HEK293 (cell line): ENCODE measurements at regions not wholly inside any gene's neighbourhood (a gene's known extent, or its start where the extent isn't known, plus 50 kb on each side); places are given as distances from the start of the nearest gene placed in this dataset.

Source experiments
- HOXD13 ChIP-seq: sonication (generic); formaldehyde crosslinking; IDR thresholded peaks from 2 replicates; pipeline ENCODE4 v1.8.0; 2022; ENCODE audit warnings: missing genetic modification reagents, borderline replicate concordance
- ZBTB1 ChIP-seq: fragments of 450-650 bp; formaldehyde crosslinking; IDR thresholded peaks from 2 replicates; pipeline ENCODE4 v1.5.1; 2016; ENCODE audit warnings: missing biosample characterization, missing genetic modification characterization
- ZFP37 ChIP-seq: fragments of 450-650 bp; formaldehyde crosslinking; IDR thresholded peaks from 2 replicates; pipeline ENCODE4 v1.5.1; 2016; ENCODE audit warnings: missing biosample characterization, missing genetic modification characterization
- ZNF157 ChIP-seq: fragments of 450-650 bp; formaldehyde crosslinking; IDR thresholded peaks from 2 replicates; pipeline ENCODE4 v1.5.1; 2016; ENCODE audit warnings: missing biosample characterization, missing genetic modification characterization
- ZNF175 ChIP-seq: fragments of 450-650 bp; formaldehyde crosslinking; IDR thresholded peaks from 2 replicates; pipeline ENCODE4 v1.5.1; 2016; ENCODE audit warnings: missing biosample characterization, missing genetic modification characterization
- ZNF221 ChIP-seq: fragments of 450-650 bp; formaldehyde crosslinking; IDR thresholded peaks from 2 replicates; pipeline ENCODE4 v1.5.1; 2017; ENCODE audit warnings: missing biosample characterization, missing genetic modification characterization, borderline replicate concordance
- ZNF239 ChIP-seq: fragments of 450-650 bp; formaldehyde crosslinking; IDR thresholded peaks from 2 replicates; pipeline ENCODE4 v1.5.1; 2016; ENCODE audit warnings: missing biosample characterization, missing genetic modification characterization
- ZNF530 ChIP-seq: fragments of 450-650 bp; formaldehyde crosslinking; IDR thresholded peaks from 2 replicates; pipeline ENCODE4 v1.5.1; 2016; ENCODE audit warnings: low read depth, missing biosample characterization, missing genetic modification characterization
- ZNF629 ChIP-seq: fragments of 450-650 bp; formaldehyde crosslinking; IDR thresholded peaks from 2 replicates; pipeline ENCODE4 v1.5.1; 2017; ENCODE audit warnings: missing biosample characterization, missing genetic modification characterization
- TF ChIP-seq, protein P1 (sequence below): fragments of 450-650 bp; formaldehyde crosslinking; IDR thresholded peaks from 2 replicates; pipeline ENCODE4 v1.5.1; 2016; ENCODE audit warnings: missing biosample characterization, missing genetic modification characterization
- TF ChIP-seq, protein P2 (sequence below): fragments of 450-650 bp; formaldehyde crosslinking; IDR thresholded peaks from 2 replicates; pipeline ENCODE4 v1.5.1; 2017; ENCODE audit warnings: missing biosample characterization, missing genetic modification characterization
- TF ChIP-seq, protein P3 (sequence below): fragments of 450-650 bp; formaldehyde crosslinking; IDR thresholded peaks from 2 replicates; pipeline ENCODE4 v1.5.1; 2017; ENCODE audit warnings: missing biosample characterization, missing genetic modification characterization
- TF ChIP-seq, protein P4 (sequence below): fragments of 450-650 bp; formaldehyde crosslinking; IDR thresholded peaks from 2 replicates; pipeline ENCODE4 v1.5.1; 2016; ENCODE audit warnings: missing biosample characterization, missing genetic modification characterization

DNA sequence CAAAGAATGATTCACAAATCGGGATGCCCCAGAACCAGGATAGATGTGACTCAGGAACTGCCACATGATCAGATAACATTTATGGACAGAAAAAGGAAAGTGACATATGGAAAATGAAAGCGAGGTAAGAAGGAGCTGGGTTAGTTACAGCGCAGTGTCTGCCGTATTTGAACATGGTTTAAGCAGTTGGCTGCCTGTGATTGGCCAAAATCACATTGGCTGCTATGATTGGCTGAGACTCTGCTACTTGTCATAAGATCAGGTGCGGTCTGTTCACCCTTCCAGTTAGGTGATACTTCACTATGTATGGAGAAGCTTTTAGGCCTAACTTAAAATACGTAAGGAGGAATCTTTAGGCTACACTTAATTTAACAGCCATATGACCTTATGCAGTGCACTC is 322.7 kb upstream of the HAND2 start:
- TF ChIP-seq, protein P1, sequence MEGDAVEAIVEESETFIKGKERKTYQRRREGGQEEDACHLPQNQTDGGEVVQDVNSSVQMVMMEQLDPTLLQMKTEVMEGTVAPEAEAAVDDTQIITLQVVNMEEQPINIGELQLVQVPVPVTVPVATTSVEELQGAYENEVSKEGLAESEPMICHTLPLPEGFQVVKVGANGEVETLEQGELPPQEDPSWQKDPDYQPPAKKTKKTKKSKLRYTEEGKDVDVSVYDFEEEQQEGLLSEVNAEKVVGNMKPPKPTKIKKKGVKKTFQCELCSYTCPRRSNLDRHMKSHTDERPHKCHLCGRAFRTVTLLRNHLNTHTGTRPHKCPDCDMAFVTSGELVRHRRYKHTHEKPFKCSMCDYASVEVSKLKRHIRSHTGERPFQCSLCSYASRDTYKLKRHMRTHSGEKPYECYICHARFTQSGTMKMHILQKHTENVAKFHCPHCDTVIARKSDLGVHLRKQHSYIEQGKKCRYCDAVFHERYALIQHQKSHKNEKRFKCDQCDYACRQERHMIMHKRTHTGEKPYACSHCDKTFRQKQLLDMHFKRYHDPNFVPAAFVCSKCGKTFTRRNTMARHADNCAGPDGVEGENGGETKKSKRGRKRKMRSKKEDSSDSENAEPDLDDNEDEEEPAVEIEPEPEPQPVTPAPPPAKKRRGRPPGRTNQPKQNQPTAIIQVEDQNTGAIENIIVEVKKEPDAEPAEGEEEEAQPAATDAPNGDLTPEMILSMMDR (tag by site-specific recombination), result no peak
- TF ChIP-seq ZNF221 (tag by site-specific recombination) (no peak), ZFP37 (tag by site-specific recombination) (no peak), ZNF239 (tag by site-specific recombination) (no peak), ZNF629 (tag by site-specific recombination) (no peak), ZNF530 (tag by site-specific recombination) (no peak), ZNF157 (tag by site-specific recombination) (no peak), ZNF175 (tag by site-specific recombination) (no peak), ZBTB1 (tag by site-specific recombination) (no peak), HOXD13 (no peak)
- TF ChIP-seq, protein P2, sequence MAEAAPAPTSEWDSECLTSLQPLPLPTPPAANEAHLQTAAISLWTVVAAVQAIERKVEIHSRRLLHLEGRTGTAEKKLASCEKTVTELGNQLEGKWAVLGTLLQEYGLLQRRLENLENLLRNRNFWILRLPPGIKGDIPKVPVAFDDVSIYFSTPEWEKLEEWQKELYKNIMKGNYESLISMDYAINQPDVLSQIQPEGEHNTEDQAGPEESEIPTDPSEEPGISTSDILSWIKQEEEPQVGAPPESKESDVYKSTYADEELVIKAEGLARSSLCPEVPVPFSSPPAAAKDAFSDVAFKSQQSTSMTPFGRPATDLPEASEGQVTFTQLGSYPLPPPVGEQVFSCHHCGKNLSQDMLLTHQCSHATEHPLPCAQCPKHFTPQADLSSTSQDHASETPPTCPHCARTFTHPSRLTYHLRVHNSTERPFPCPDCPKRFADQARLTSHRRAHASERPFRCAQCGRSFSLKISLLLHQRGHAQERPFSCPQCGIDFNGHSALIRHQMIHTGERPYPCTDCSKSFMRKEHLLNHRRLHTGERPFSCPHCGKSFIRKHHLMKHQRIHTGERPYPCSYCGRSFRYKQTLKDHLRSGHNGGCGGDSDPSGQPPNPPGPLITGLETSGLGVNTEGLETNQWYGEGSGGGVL (tag by site-specific recombination), result no peak
- TF ChIP-seq, protein P3, sequence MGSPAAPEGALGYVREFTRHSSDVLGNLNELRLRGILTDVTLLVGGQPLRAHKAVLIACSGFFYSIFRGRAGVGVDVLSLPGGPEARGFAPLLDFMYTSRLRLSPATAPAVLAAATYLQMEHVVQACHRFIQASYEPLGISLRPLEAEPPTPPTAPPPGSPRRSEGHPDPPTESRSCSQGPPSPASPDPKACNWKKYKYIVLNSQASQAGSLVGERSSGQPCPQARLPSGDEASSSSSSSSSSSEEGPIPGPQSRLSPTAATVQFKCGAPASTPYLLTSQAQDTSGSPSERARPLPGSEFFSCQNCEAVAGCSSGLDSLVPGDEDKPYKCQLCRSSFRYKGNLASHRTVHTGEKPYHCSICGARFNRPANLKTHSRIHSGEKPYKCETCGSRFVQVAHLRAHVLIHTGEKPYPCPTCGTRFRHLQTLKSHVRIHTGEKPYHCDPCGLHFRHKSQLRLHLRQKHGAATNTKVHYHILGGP (tag by site-specific recombination), result no peak
- TF ChIP-seq, protein P4, sequence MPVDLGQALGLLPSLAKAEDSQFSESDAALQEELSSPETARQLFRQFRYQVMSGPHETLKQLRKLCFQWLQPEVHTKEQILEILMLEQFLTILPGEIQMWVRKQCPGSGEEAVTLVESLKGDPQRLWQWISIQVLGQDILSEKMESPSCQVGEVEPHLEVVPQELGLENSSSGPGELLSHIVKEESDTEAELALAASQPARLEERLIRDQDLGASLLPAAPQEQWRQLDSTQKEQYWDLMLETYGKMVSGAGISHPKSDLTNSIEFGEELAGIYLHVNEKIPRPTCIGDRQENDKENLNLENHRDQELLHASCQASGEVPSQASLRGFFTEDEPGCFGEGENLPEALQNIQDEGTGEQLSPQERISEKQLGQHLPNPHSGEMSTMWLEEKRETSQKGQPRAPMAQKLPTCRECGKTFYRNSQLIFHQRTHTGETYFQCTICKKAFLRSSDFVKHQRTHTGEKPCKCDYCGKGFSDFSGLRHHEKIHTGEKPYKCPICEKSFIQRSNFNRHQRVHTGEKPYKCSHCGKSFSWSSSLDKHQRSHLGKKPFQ (tag by site-specific recombination), result no peak
